Subcutaneous abdominal adipose tissue (tissue), 5 donors: ENCODE measurements at regions not wholly inside any gene's neighbourhood (a gene's known extent, or its start where the extent isn't known, plus 50 kb on each side); places are given as distances from the start of the nearest gene placed in this dataset.
"Not testable (repeated sequence)": the region's sequence is repeated elsewhere in the genome, so short reads cannot be mapped to it uniquely, and the experiment has no call there.

Source experiments
- H3K27ac ChIP-seq: one replicate; pipeline ENCODE4 v1.7.0; 2013; ENCODE audit warnings: low read depth, mild to moderate bottlenecking, inconsistent platforms, low read length, moderate library complexity
- H3K27me3 ChIP-seq, 5 donors: one replicate each; pipeline ENCODE4 v1.7.0; 2013; ENCODE audit warnings: low read length in 5 of 5, inconsistent platforms in 1 of 5; ENCODE audit not compliant: control insufficient read depth in 5 of 5, insufficient read depth in 4 of 5
- H3K36me3 ChIP-seq, 5 donors: one replicate each; pipeline ENCODE4 v1.7.0; 2013; ENCODE audit warnings: low read length in 5 of 5; ENCODE audit not compliant: control insufficient read depth in 5 of 5, insufficient read depth in 5 of 5
- H3K4me1 ChIP-seq, 5 donors: one replicate each; pipeline ENCODE4 v1.7.0; 2013; ENCODE audit warnings: low read length in 5 of 5, mild to moderate bottlenecking in 3 of 5, moderate library complexity in 1 of 5; ENCODE audit not compliant: control insufficient read depth in 5 of 5, insufficient read depth in 5 of 5
- H3K4me3 ChIP-seq, 5 donors: one replicate each; pipeline ENCODE4 v1.7.0; 2013; ENCODE audit warnings: low read length in 5 of 5, low read depth in 1 of 5
- H3K9ac ChIP-seq, 5 donors: one replicate each; pipeline ENCODE4 v1.7.0; 2013; ENCODE audit warnings: low read length in 5 of 5, mild to moderate bottlenecking in 4 of 5, moderate library complexity in 3 of 5
- H3K9me3 ChIP-seq, 5 donors: one replicate each; pipeline ENCODE4 v1.7.0; 2013; ENCODE audit warnings: low read length in 5 of 5; ENCODE audit not compliant: control insufficient read depth in 5 of 5
- donor health status: healthy.
- donor health status: healthy.
- donor health status: healthy.
- donor health status: healthy.
- donor health status: healthy.

GRCh38 chr17:22515599-22515998 is 823.3 kb downstream of the KCNJ18 start:
- no peak overlapping the region for H3K4me3 ChIP-seq
- no peaks in the 10 kb centered on the region for H3K36me3 ChIP-seq
- H3K27ac ChIP-seq = no peak overlapping the region
- H3K9me3 ChIP-seq = peaks cover 0 to 25% (median 0%) of the 10 kb centered on the region in 5 donors
- no peaks in the 10 kb centered on the region for H3K4me1 ChIP-seq
- H3K27me3 ChIP-seq = no peaks in the 10 kb centered on the region
- no peak overlapping the region for H3K9ac ChIP-seq

DNA sequence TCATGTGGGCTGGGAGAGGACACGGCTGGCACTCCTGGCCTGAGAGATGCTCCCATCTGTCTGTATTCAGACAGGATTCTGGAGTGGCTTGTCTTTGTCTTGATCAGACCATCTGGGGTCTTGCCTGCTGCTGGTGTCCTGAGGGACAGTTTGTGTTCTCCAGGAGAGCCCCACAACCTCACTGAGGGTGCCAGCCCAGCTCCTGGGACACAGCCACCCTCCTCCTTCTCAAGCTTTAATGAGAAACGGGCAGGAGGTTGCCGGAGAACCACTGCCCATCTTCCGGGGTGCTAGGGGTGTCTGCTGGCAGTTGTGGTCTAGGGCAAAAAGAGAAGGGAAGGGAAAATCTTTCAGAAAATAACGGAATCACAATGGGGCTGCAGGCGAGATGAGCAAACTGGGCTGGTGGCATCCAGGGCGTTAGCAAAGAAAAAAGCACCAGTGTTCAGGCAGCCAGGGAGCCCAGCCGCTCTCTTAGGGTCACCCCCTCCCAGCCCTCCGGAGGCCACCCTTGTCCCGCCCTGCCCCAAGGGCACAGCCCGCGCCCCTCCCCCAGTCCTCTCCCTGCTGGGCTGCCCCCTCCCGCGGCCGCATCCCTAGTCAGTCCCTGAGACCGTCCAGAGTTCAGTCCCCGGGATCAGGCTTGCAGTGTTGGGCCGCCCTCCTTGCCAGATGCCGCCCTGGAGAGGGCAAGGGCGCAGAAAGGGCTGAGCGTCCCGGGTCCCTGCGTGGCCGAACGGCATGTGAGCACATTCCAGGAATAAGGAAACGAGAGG is 824.7 kb downstream of the KCNJ18 start:
- Histone ChIP-seq H3K27ac (no peak overlapping the region), H3K27me3 (no peaks in the 10 kb centered on the region), H3K36me3 (no peaks in the 10 kb centered on the region), H3K4me3 (no peak overlapping the region), H3K9me3 (peaks cover 0 to 19% (median 0%) of the 10 kb centered on the region in 5 donors), H3K4me1 (no peaks in the 10 kb centered on the region), H3K9ac (no peak overlapping the region)

- Histone ChIP-seq H3K9me3 (peaks cover 0 to 14% (median 0%) of the 10 kb centered on the region in 5 donors), H3K4me3 (no peak overlapping the region), H3K27ac (no peak overlapping the region), H3K27me3 (no peaks in the 10 kb centered on the region), H3K9ac (no peak overlapping the region), H3K4me1 (no peaks in the 10 kb centered on the region), H3K36me3 (no peaks in the 10 kb centered on the region)
These were observed 825.4 kb downstream of the KCNJ18 start for GRCh38 chr17:22517716-22518115.

DNA sequence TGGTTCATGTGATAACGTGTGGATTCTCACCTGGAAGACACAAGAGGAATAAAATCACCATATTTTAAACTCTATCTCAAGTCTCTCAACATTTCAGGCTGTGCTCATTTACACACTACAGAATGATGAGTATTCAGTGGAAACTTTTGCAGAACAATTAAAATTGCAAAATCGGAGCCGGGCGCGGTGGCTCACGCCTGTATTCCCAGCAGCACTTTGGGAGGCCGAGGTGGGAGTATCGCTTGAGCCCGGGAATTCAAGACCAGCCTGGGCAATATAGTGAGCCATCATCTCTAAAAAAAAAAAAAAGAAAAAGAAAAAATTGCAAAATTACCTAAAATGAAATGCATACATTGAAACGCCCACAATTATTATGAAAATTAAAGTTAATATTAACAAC is 825.9 kb downstream of the KCNJ18 start:
- no peak overlapping the region for H3K27ac ChIP-seq
- no peak overlapping the region for H3K9ac ChIP-seq
- no peak overlapping the region for H3K4me3 ChIP-seq
- no peaks in the 10 kb centered on the region for H3K4me1 ChIP-seq
- no peaks in the 10 kb centered on the region for H3K27me3 ChIP-seq
- H3K9me3 ChIP-seq = peaks cover 0 to 14% (median 0%) of the 10 kb centered on the region in 5 donors
- H3K36me3 ChIP-seq = no peaks in the 10 kb centered on the region

DNA sequence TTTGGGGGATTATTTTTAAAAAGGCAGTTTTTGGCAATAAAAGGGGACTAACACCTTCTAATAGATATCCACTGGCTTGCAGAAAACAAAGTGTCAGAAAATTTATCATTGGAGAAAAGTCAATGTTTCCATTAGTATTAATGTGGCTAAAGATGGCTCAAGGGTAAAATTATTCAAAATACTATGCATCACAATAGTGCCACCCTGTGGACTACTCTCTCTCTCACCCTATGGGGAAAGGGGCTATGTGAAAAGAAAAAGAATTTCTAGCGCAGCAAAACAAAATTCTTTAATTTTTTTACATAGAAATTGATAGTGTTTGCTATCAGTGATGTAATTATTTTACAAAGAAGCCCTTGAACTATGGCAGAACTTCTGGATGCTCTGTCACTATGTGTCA is 856.5 kb downstream of the KCNJ18 start:
- not testable (repeated sequence) for H3K27ac ChIP-seq, H3K9ac ChIP-seq, H3K4me1 ChIP-seq, H3K4me3 ChIP-seq, H3K27me3 ChIP-seq, H3K9me3 ChIP-seq, H3K36me3 ChIP-seq

GRCh38 chr17:22551695-22552415 is 859.5 kb downstream of the KCNJ18 start:
- H3K36me3 ChIP-seq, H3K9ac ChIP-seq, H3K4me3 ChIP-seq, H3K27ac ChIP-seq, H3K4me1 ChIP-seq, H3K27me3 ChIP-seq, H3K9me3 ChIP-seq: not testable (repeated sequence)

DNA sequence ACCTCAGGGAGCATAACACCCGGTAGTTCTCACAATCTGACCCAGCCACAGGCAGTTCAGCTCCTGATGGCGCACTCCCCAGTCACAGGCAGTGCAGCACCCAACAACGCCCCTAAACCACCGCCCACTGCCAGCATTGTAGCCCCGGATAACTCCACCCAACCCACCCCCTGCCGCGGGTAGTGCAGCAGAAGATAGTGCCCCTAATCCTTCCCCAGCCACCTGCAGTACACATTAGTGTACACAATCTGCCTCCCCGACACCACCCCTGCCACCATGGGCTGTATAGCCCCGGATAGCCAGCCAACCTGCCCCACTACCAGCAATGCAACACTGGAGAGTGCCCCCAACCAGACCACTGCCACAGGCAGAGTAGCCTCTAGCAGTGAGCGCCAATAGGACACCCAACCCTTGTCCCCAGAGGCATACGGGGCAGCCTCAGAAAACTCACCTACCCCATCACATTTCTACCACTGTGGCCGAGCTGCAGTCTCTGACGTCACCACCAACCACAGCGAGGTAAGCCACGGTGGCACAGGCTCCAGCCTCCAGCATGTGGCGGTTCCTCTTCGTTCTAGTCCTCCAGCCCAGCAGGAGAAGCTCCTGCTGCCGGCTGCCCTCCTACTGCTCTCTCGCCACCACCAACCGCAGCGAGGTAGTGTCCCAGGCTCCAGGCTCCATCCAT is 877.3 kb downstream of the KCNJ18 start:
- peaks cover 0 to 4% (median 0%) of the 10 kb centered on the region in 5 donors for H3K4me1 ChIP-seq
- H3K27ac ChIP-seq = no peak overlapping the region
- no peak overlapping the region for H3K9ac ChIP-seq
- no peaks in the 10 kb centered on the region for H3K36me3 ChIP-seq
- no peaks in the 10 kb centered on the region for H3K27me3 ChIP-seq
- no peak overlapping the region for H3K4me3 ChIP-seq
- H3K9me3 ChIP-seq = peaks cover 0 to 6% (median 0%) of the 10 kb centered on the region in 5 donors

GRCh38 chr17:22570144-22570845 is 878.0 kb downstream of the KCNJ18 start:
- Histone ChIP-seq H3K36me3 (no peaks in the 10 kb centered on the region), H3K4me1 (peaks cover 0 to 4% (median 0%) of the 10 kb centered on the region in 5 donors), H3K4me3 (no peak overlapping the region), H3K27ac (no peak overlapping the region), H3K9me3 (peaks cover 0 to 6% (median 0%) of the 10 kb centered on the region in 5 donors), H3K9ac (no peak overlapping the region), H3K27me3 (no peaks in the 10 kb centered on the region)

GRCh38 chr17:22599322-22599721 is 907.0 kb downstream of the KCNJ18 start:
- H3K27ac ChIP-seq = no peak overlapping the region
- no peaks in the 10 kb centered on the region for H3K4me1 ChIP-seq
- no peak overlapping the region for H3K4me3 ChIP-seq
- no peaks in the 10 kb centered on the region for H3K36me3 ChIP-seq
- no peaks in the 10 kb centered on the region for H3K9me3 ChIP-seq
- H3K9ac ChIP-seq = no peak overlapping the region
- H3K27me3 ChIP-seq = no peaks in the 10 kb centered on the region
